CD4-positive, alpha-beta T cell treated with Interleukin-4 for 1 hour (primary cell): ENCODE measurements at regions not wholly inside any gene's neighbourhood (a gene's known extent, or its start where the extent isn't known, plus 50 kb on each side); places are given as distances from the start of the nearest gene placed in this dataset.
"Not testable (repeated sequence)": the region's sequence is repeated elsewhere in the genome, so short reads cannot be mapped to it uniquely, and the experiment has no call there.

Source experiments
- DNase-seq, 2 donors: peaks; one replicate each; pipeline ENCODE4 v3.0.0-alpha.2; 2020 to 2022

- DNase-seq = no peak
Measured at GRCh38 chr9:104980039-104980654, 52.2 kb upstream of the ABCA1 start.

- no peak for DNase-seq
Measured at GRCh38 chr9:104981543-104982129, 53.7 kb upstream of the ABCA1 start.

DNA sequence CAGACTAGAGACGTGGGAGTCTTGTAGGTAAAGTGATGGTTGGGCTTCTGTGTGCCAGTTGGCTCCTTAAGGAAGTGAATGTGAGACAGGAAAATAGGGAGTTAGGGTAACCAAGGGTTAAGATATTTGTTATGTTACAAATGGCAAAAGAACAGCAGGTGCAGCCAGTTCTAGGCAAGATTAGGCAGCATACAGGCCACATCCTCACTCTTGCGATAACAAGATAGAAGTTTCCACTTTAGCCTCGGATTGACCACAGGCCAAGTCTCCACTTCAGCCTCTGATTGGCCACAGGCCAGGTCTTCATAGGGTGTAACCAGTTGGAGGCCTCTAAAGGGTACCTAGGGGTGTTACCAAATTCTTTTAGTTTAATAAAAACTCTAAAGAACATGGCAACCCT, 54.6 kb upstream of the ABCA1 start:
- no peak for DNase-seq

- no peak for DNase-seq
Measured at GRCh38 chr9:104983491-104983890, 55.5 kb upstream of the ABCA1 start.

DNA sequence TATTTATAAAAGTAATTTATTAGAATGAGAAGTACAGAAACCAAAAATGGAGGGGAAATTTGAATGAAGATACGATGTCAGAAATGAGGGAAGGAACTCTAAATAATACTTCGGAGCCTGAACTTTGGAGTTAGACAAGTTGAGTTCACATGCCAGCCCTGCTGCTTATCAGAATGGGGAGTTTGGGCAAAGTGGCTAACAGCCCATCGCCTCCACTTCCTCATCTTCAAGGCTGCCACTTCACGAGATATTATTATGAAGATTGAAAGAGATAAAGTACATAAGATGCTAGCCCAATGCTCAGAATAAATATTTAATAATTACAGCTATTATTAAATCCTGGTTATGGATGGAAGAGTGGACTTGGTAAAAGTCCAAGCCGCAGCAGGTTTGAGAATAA, 56.2 kb upstream of the ABCA1 start:
- no peak for DNase-seq

DNA sequence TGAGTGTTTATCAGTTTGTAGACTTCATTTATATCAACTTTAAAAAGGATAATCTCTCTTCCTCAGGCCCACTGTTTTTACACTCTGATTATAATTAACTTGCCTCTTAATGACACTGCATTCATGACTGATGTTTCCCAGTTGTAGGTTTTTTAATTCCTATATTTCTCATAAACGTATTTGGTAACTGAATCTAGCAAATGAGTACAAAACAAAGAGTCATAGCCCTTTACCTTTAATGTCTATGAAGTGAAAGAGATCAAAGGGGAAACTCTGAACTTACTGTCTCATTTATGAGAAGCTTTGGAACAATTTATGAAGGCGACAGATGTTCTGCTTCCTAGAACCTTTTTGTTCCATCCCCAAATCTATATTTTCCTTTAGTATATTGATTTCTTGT, 56.6 kb upstream of the ABCA1 start:
- no peak for DNase-seq

- no peak for DNase-seq
Measured at GRCh38 chr9:104984948-104985347, 57.0 kb upstream of the ABCA1 start.

DNA sequence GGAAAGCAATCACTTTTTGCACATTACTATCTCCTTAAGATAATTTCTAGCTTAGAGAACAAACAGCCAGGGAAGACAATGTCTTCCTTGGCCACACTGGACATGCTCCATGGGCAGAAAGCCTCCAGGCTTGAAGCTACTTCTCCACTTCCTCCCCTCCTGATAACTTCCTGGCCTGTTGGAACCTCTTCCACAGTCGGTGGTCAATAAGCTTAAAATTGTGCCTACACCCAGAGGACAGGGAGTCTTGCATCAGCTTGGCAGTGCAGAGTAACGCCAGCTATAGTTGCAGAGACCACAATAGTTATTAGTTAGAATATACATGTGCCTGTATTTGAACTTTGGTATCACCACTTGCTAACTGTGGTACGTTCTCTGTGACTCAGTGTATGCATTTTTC, 58.1 kb upstream of the ABCA1 start:
- DNase-seq = no peak

- DNase-seq = no peak
Measured at GRCh38 chr9:104987743-104988142, 59.8 kb upstream of the ABCA1 start.

GRCh38 chr9:104988539-104988938, 60.6 kb upstream of the ABCA1 start:
- no peak for DNase-seq

- DNase-seq = peak; percentile 87 to 91
Measured at GRCh38 chr9:104991144-104991953, 63.4 kb upstream of the ABCA1 start.

DNA sequence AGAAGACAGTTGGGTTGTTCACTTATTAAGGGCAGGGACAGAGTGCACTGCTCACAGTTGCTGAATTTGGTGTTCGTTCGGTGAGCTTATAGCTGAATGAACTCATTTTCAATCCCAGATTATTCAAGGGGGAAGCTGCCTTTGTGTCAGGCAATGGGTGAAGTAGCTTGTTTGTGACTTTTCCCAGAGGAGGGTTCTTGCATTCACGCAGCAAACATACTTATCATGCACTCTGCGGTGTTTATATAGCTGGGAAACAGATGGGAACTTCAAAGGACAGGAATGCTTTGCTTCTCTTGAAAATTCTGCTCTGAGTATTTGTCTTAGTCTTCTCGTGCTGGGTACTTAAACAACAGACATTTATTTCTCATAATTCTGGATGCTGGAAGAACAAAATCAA, 64.7 kb upstream of the ABCA1 start:
- no peak for DNase-seq

DNA sequence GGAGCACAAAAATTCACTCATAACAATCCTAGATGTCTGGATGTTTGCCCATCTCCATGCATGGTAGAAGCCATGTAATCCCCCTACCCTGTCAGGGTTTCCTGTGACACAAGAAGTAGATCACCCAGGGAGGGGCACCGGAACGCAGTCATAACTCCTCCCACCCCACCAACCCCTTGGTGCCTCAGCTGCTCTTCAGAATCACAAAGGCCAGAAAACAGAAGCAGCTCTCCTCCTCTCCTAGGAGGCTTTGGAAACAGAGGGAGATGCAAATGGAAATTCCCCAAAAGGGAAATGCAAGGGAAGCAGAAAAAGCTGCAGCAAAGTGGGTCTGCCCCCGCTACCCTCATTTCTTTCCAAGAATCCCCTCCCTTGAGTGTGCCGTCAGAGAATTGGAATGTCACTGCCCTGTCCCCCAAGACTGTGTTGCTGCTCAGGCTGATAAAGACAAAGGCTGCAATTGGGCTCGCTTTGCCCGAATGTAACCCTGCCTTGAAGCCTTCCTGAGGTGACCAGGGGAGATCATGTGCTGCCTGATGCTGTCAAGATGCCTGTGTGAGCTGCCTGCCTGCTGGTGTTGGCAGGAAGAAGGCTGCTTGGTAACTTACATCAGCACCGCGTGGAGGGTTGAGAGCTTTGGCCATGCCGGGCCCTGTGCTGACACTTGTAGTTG, 65.5 kb upstream of the ABCA1 start:
- peak; percentile 9 to 45 for DNase-seq

- no peak for DNase-seq
Measured at GRCh38 chr9:104997536-104997935, 69.6 kb upstream of the ABCA1 start.

DNA sequence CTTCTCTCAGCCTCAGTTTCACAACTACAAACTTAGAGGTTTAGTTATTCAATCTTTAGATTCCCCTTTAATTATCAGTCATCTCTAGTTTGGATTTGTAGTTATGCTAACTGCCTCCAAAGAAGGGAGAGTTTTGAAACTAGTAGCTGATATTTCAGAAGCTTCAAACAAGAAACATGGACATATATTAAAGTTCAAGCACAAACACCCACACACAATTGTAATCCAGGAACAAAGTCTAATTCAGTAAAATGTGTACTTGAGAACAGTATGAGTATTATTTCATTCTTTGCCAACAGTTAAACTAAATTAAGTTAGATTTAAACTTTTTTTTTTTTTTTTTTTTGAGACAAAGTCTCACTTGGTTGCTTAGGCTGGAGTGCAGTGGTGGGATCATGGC, 71.2 kb upstream of the ABCA1 start:
- DNase-seq = no peak

DNA sequence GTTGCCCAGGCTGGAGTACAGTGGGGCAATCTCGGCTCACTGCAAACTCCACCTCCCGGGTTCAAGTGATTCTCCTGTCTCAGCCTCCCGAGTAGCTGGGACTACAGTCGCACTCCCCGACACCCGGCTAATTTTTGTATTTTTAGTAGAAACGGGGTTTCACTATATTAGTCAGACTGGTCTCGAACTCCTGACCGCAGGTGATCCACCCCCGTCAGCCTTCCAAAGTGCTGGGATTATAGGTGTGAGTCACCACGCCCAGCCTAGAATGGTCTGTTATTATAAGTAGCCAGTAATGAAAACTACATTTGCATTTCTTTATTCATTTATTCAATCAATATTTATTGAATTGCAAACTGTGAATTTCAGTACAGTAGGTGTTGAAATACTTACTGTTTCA, 72.6 kb upstream of the ABCA1 start:
- not testable (repeated sequence) for DNase-seq

DNA sequence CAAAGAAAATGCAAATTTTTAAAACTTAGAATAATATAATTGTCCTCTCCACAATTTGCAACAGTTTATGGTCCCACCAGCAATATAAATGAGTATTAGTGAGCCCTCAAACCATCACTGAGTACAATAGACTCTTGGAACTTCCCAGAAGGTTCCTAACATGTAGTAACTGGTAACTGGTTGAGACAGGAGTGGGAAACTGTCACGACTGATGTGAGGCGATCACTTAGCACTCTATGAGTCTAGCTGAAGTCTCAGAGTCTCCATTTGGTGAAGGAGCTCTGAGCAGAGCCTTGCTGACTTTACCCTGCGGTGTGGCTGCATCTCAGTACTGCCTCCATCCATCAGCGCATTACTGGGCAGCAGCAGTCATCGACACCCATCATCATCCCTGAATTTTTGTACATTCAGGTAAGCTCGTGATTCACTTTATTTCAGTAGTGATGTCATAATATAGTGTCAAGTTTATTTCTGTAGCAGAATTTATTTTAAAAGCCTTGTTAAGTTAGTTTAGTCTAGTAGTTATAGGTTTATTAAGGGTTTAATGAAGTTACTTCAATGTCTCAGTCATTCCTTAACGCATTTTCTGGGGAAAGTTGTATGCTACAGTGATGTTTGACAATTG, 76.6 kb upstream of the ABCA1 start:
- no peak for DNase-seq

GRCh38 chr9:105005186-105005585, 77.2 kb upstream of the ABCA1 start:
- DNase-seq = no peak

DNA sequence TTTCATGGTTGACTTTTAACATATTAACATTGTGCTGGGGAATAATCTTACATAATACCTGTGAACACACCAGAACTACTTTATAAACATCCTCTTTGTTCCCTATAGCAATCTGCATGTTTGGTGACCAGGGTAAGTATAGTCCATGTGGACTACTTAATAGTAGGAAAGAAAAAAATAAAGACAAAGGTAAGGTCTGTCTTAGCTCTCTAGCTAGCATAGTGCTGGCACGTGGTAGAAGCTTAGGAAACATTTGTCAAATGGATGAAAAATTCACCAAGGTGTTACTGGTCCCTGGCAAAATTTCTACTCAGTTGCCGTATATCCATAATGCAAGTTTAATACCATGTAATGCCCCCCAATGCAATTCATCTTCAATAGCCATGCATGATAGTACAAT, 78.6 kb upstream of the ABCA1 start:
- no peak for DNase-seq

DNA sequence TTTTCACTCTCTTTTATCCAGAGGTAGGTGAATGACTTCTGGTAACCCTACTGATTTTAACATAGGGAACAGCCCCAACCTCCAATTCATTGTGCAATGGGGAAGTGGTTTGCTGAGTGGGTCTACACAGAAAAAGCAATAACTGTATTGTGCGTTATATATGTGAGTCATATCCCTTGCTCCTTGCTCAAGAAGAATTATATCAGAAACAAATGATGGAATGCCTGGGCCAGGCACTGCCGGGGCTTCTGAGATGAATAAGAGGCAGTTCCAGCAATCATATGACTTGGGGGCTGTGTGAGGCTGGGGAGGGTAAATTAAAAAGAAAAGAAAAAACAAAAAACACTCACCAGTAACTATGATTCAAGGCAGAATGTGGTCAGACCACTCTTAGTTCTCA, 79.2 kb upstream of the ABCA1 start:
- DNase-seq = peak; percentile 8 to 68

DNA sequence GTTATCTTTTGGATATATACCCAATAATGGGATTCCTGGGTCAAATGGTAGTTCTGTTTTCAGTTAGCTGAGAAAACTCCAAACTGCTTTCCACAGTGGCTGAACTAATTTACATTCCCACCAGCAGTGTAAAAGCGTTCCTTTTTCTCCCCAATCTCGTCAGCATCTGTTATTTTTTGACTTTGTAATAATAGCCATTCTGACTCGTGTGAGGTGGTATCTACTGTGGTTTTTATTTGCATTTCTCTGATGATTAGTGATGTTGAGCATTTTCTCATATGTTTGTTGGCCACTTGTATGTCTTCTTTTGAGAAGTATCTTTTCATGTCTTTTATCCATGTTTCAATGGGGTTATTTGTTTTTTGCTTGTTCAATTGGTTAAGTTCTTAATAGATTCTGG, 82.1 kb upstream of the ABCA1 start:
- not testable (repeated sequence) for DNase-seq

DNA sequence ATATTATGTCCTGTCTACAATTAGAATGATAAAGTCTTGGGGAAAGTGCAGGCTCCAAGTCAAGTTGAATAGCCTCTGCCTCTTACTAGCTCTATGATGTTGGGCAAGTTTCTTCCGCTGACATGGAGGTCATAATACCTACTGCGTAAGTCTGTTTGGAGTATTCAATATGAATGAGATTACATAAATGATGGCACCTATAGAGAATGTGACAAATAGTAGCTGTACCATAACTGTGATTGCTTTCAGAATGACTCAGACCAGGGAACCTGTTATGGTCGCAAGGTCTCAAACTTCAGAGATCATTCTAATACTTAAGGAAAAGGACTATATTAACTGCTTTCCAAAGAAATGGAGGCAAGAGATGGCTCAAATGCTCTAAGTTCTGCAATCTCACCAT, 94.0 kb upstream of the ABCA1 start:
- no peak for DNase-seq

GRCh38 chr9:105022545-105022944, 94.6 kb upstream of the ABCA1 start:
- DNase-seq = not testable (repeated sequence)
